GM12878 (cell line): ENCODE measurements at regions not wholly inside any gene's neighbourhood (a gene's known extent, or its start where the extent isn't known, plus 50 kb on each side); places are given as distances from the start of the nearest gene placed in this dataset.
A peak's percentile ranks its signal among the peaks of the same experiment; 100 is the strongest.

Source experiments
- CEBPB ChIP-seq, 2 experiments: fragments of 150-350 bp in 1 of 2; IDR thresholded peaks; 2 replicates each; pipeline ENCODE4 v1.6.1; 2012 to 2014; ENCODE audit warnings: low read depth in 2 of 2, low read length in 2 of 2, borderline replicate concordance in 1 of 2, inconsistent platforms in 1 of 2
- CHD2 ChIP-seq: IDR thresholded peaks from 2 replicates; pipeline ENCODE4 v1.6.1; 2011; ENCODE audit warnings: low read depth, low read length, improper control_type of control experiment, borderline replicate concordance
- ETV6 ChIP-seq, 2 experiments: fragments of 450-650 bp in 1 of 2; IDR thresholded peaks in 1 of 2; conservative IDR thresholded peaks in 1 of 2; 2 replicates each; pipeline ENCODE4 v1.6.1; 2014; ENCODE audit warnings: antibody characterized with exemption in 1 of 2, borderline replicate concordance in 1 of 2, low read depth in 1 of 2, mild to moderate bottlenecking in 1 of 2, moderate library complexity in 1 of 2
- EZH2 ChIP-seq: IDR thresholded peaks from 2 replicates; pipeline ENCODE4 v1.6.1; 2012; ENCODE audit warnings: low read depth, mild to moderate bottlenecking, control low read depth, inconsistent platforms, low read length, borderline replicate concordance; ENCODE audit not compliant: control insufficient read depth
- PRDM15 ChIP-seq: fragments of 450-650 bp; formaldehyde crosslinking; IDR thresholded peaks from 2 replicates; pipeline ENCODE4 v1.4.0; 2020; ENCODE audit warnings: mild to moderate bottlenecking, moderate library complexity
- RELA ChIP-seq: fragments of 450-650 bp; IDR thresholded peaks from 2 replicates; pipeline ENCODE4 v1.8.0; 2014; ENCODE audit warnings: borderline replicate concordance; ENCODE audit not compliant: partially characterized antibody
- REST ChIP-seq: IDR thresholded peaks from 2 replicates; pipeline ENCODE4 v1.6.1; 2012; ENCODE audit warnings: mild to moderate bottlenecking, low read depth, low read length
- SMAD5 ChIP-seq: IDR thresholded peaks from 2 replicates; pipeline ENCODE4 v1.6.1; 2016; ENCODE audit warnings: antibody characterized with exemption, low read depth
- SMARCA5 ChIP-seq: fragments of 450-650 bp; IDR thresholded peaks from 2 replicates; pipeline ENCODE4 v1.6.1; 2017; ENCODE audit warnings: mild to moderate bottlenecking
- SRF ChIP-seq, 2 experiments: IDR thresholded peaks; 2 replicates each; pipeline ENCODE4 v1.6.1; 2011; ENCODE audit warnings: low read depth in 2 of 2, low read length in 2 of 2, mild to moderate bottlenecking in 1 of 2, moderate library complexity in 1 of 2
- STAT1 ChIP-seq: fragments of 450-650 bp; conservative IDR thresholded peaks from 2 replicates; pipeline ENCODE4 v1.6.1; 2014; ENCODE audit warnings: antibody characterized with exemption, mild to moderate bottlenecking
- TBL1XR1 ChIP-seq: IDR thresholded peaks from 2 replicates; pipeline ENCODE4 v1.6.1; 2012; ENCODE audit warnings: low read depth, low read length, improper control_type of control experiment
- TCF7 ChIP-seq: IDR thresholded peaks from 2 replicates; pipeline ENCODE4 v1.6.1; 2014; ENCODE audit warnings: antibody characterized with exemption, borderline replicate concordance

GRCh38 chr5:68994645-68995044 is 99.2 kb upstream of the SLC30A5 start (continued):
- 0 out of 2 replicates have a peak, but pooled peaks have one; percentile 20 for TF ChIP-seq TCF7
- TF ChIP-seq REST, result no peak
- TF ChIP-seq EZH2, result no peak
- no peak for TF ChIP-seq SMAD5
- TF ChIP-seq CEBPB (IDR thresholded peaks at IDR 0.05; ENCODE audit: borderline replicate concordance in 1 of 2, low read depth in 2 of 2, low read length in 2 of 2), result no peak
- no peak for TF ChIP-seq CHD2
- no peak for TF ChIP-seq SMARCA5
- TF ChIP-seq RELA, result no peak
- no peak for TF ChIP-seq PRDM15 (CRISPR knock-in tag)
- TF ChIP-seq ETV6 (conservative IDR thresholded peaks at IDR 0.05 in 1 of 2, IDR thresholded peaks at IDR 0.05 in 1 of 2; ENCODE audit: borderline replicate concordance in 1 of 2, low read depth in 1 of 2), result 0 out of 4 replicates have a peak, but pooled peaks of 1 of the 2 experiments have one; percentile 44
- no peak for TF ChIP-seq STAT1
- TF ChIP-seq TBL1XR1, result no peak
- no peak for TF ChIP-seq SRF (IDR thresholded peaks at IDR 0.05; ENCODE audit: low read depth in 2 of 2, low read length in 2 of 2)
- TF ChIP-seq, all 136 proteins: peak for 9
